ENCODE measurements at regions not wholly inside any gene's neighbourhood (a gene's known extent, or its start where the extent isn't known, plus 50 kb on each side); places are given as distances from the start of the nearest gene placed in this dataset.

GRCh38 chr9:135252980-135253304, 165.5 kb downstream of the OLFM1 start:
- no peak for DNase-seq

- DNase-seq: no peak
Measured at GRCh38 chr9:135253305-135254004, 166.0 kb downstream of the OLFM1 start.

DNA sequence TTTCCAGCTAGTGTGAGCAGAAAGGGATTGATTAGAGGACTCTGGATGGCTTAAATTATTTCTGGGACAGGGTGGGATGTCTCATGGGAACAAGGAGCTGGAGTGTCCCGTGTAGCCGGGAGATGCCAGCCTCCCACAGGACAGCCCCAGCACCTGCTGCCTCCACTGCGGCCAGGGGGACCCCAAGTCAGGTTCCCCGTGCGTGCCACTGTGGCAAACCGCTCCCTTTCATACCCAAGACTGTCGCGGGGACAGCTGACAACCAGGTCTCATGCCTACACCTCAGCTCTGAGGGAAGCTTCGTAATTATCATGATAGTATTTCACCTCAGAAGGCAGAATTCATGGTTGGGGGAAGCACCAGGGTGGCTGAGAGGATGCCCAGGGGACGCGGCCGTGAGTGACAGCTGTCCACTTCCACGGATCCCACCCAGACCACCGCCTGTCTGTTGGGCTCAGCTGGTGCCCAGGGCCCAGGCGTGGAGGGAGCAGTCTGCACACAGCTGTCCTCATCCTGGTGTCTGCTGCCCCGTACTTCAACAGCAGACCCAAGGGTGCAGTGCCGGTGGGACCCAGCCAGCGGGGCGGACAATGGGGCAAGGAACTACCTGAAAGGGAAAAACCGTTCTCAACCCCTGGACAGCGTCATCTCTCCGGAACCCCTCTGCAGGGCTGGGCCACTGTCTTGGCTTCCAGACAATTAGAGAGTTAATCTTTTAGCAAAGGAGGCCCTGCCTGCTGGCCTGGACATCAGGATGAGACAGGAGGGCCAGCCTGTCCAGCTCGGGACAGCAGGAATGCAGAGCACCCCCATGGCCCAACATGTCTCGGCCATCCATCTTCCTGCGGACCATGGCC, 166.9 kb downstream of the OLFM1 start:
- DNase-seq: no peak

DNA sequence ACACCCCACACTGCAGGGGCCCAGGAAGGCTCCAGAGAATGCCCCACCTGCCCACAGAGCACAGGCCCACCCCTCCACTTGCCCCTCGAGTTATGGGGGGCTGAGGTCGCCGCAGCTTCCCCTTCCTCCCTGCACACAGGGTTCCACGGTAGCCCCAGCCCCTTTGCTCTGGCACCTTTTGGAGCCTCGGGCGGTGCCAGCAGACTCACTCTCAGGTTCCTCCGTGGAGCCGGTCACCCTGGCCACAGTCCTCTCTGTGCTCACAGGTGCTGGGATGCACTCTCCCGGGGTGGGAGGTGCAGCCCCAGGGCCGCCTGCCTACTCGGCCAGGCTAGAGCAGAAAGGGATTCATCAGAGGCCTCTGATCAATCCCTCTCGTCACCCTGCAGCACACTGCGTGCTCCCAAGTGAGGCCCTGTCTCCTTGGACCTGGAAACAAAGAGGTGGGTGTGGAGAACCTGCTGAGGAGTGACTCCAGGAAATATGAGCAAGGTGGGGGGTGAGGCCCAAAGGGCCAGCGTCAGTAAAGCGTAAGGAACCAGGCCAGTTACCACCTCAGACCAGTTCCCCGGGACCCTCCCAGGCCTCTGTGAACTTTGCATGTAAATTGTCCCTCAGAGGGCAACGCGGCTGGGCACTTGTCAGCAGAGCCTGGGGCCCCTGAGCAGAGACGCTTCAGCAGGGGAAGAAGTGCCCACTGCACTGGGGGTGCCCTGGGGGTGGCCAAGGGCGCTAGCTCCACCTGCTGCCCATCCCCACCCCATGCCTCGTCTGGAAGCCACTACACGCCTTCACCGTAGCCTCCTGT, 167.8 kb downstream of the OLFM1 start:
- no peak for DNase-seq

DNA sequence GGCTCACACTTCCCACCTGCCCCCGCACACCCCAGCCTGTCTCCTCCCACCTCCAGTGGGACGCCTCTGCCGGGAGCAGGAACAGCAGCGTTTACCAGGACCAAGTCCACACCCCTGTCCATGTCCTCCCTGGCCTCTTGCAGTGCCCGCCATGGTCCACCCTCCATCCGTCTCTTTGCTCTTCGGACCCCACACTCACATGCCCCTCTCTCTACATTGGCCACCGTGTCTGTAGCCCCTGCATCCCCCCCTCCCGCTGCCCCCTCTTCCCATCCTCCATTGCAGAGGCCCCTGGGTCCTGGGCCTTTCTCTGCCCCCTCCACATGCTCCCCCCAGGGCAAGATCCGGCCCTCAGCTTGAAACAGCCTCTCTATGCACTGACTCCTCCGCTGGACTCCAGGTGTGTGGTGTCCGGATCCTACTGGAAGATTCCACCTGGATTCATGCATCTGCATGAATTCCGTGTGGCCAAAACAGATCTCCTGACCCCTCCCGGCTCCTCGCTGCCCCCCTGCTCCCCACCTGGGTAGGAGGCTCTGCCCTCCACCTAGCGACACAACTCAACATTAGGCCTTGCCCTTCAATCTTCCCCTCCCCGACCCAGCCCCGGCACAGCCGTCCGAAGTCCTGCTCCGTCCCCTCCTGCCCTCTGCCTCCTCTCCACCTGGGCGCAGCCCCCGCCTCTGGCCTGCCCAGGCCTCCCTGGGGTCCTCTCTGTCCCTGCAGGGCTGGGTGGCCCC, 168.5 kb downstream of the OLFM1 start:
- DNase-seq: no peak

- no peak for DNase-seq
Measured at GRCh38 chr9:135256581-135257354, 169.3 kb downstream of the OLFM1 start.

DNA sequence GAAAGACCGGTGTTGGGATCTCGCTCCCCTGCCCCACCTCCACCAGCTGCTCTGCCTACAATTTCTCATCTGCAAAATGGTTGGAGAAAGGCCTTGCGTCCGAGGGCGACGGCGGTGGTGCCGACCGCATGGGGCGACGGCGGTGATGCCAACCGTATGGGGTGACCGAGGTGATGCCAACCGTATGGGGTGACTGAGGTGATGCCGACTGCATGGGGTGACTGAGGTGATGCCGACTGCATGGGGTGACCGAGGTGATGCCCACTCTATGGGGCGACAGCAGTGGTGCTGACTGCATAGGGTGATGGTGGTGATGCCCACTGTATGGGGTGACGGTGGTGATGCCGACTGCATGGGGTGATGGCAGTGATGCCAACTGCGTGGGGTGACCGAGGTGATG, 171.0 kb downstream of the OLFM1 start:
- DNase-seq: no peak

DNA sequence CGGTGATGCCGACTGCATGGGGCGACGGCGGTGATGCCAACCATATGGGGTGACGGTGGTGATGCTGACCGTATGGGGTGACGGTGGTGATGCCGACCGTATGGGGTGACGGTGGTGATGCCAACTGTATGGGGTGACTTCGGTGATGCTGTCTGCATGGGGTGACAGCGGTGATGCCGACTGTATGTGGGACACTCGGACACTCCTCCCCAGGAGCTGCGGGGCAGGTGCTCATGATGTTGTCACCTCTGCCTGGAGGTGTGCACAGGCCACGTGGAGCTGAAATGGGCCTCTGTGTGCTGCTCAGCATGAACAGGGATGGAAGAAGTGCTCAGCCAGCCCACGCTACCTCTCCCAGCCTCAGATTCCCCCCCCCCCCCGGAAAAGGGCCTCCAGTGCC, 171.8 kb downstream of the OLFM1 start:
- no peak for DNase-seq

DNA sequence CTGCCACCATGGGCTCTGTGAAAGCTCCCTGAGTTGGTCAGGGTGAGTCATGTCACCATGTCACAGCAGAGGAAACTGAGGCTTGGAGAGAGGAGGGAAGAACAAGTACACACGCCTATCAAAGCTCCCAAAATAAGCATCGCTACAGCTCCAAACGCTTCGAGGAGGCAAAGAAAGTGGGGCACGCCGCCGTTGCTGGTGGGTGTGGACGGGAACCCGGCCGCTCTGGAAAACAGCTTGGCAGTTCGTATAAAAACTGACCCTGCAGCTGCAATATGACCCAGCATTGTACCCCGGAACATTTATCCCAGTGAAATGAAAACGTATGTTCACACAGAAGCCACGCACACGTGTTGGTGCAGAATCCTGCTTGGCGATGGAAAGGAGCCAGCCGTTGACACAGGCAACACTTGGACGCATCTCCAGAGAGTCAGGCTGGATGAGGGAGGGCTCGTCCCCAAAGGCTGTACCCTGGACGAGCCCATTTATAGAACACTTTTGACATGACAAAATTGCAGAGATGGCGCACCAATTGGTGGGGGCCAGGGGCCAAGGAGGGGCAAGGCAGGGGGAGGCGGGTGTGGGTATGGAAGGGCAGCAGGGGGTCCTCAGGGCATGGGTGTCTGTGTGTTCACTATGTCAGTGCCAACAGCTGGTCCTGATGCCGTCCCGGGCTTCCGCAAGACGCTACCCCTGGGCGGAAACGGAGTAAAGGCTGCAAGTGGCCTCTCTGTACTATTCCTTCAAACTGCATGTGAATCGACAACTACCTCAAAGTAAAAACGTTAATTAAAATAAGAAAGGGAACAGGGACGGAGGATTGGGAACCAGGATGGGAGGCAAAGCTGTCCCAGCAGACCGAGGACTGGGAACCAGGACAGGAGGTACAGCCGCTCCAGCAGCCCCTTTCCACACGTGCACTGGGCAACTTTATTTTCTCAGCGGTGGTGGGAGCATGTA, 173.0 kb downstream of the OLFM1 start:
- no peak for DNase-seq

DNA sequence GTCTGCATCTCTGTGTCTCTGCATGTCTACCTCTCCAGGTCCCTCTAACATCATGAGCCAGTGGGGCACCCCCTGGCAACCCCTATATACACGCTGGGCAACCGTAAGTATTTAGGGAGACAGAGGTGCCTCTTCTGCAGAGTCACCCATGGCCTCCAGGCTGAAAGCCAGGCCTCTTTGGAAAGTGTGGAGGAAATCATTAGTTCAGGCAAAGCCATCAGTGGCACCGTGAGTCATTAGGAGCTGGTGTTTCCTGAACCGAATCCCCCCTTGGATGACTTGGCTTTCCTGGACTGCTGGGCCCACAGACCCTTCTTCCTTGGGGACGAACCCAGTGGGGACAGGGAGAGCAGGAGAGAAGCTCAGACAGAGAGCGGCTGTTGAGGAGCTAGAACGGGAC, 174.8 kb downstream of the OLFM1 start:
- no peak for DNase-seq

DNA sequence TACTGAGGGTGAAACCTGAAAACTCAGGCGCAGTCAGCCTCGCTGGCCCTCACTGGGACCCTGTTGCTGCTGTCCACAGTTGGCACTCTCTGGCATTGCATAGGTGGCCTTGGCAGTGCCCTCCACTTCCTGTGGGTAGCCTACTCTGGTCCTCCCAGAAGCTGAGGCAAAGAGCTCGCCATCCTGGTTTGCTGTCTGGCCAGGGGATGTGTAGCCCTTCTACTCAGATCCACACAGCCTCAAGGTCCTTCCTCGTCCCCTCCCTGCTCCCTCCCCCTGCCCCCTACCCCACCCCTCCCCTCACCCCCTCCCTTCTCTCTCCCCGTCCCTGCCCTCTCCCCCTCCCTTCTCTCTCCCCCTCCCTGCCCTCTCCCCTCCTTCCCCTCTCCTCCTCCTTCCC, 176.0 kb downstream of the OLFM1 start:
- no peak for DNase-seq

- DNase-seq: no peak
Measured at GRCh38 chr9:135265931-135266330, 178.5 kb downstream of the OLFM1 start.

- no peak for DNase-seq
Measured at GRCh38 chr9:135267191-135267809, 179.8 kb downstream of the OLFM1 start.

DNA sequence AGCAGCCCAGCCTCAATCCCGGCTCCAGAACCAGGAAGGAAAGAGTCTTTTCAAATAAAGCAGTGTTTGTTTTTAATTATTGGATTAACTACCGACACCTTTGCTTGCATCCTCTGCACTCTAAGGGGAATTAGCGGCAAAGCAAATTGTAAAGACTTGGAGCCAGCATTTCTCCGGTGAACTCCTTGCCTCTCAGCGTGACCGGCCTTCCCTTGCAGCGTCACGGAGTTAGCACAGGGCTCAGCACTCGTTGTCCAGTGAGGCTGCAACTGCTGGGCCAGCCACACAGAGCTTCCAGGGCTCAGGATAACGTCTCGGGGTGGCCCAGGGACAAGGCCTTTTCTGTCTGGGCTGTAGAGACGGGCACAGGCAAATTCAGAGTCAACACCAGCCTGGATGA, 180.6 kb downstream of the OLFM1 start:
- no peak for DNase-seq

DNA sequence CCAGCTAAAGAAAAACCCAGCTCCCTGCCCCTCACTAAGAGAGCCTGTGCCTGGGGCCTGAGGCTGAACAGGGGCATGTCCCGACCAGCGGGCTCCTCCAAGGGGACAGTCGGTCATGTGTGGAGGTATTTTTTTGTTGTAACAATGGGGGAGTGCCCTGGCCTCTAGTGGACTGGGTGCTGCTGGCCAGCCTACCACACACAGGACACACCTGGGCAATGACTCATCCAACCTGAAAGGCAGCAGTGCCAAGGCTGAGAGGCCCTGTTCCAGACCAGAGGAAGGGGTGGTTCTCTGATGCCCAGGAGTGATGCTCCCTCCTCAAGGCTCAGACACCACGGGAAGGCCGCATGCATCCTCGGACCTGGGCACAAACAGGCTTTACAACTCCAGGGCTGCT, 181.5 kb downstream of the OLFM1 start:
- no peak for DNase-seq

DNA sequence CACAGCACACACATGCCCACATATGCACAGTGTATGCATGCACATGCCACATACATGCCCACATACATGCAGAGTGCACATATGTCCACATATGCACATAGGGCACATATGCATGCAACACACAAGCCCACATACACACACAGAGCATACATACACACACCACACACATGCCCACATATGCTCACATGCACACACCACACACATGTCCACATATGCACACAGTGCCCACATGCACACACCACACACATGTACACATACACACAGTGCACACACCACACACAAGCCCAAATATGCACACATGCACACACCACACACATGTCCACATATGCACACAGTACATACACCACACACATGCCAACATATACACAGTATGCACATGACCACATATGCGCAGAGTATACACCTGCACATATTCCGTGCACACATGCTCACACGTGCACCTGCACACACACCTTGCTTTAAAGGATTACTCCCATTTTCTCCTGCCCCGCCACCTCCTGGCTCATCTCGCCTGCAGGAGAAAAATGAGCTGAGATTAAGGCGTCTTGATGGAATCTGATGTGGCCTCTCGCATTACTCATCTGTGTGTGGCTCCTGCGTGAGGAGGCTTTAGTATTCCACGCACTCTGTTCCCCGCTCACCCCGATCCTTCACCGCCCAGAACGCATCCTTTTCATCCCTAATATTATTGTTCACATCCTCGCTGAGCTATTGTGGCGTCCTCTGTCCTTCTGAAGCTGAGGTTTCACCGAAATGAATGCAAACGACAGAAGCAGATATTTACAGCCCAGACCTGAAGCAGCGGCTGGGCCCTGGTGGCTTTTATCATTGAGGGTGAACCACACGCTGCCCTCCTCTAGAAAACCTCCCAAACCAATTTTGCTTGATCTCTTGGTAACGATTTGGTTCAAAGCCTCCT, 182.7 kb downstream of the OLFM1 start:
- DNase-seq: no peak

- DNase-seq: no peak
Measured at GRCh38 chr9:135271425-135271824, 184.0 kb downstream of the OLFM1 start.

DNA sequence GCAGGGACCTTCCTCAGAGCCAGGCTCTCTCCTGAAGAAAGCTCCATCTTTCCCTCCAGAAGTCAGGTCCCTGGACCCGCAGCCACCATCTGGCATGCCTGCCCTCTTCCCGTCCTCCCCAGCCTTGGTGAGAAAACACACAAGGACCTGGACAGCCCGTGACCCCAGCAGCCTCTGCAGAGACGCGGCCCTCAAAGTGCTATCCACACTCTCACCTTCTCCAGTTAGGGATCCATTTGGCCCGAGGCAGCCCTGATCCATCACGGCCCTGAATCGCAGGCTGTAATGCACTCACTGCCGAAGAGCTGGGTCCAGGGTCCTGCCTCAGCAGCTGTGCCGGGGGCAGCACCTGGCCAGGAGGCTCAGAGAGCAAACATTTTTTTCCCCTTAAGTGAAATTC, 185.1 kb downstream of the OLFM1 start:
- no peak for DNase-seq
